ENCODE measurements at regions not wholly inside any gene's neighbourhood (a gene's known extent, or its start where the extent isn't known, plus 50 kb on each side); places are given as distances from the start of the nearest gene placed in this dataset.
"Not testable (repeated sequence)": the region's sequence is repeated elsewhere in the genome, so short reads cannot be mapped to it uniquely, and the experiment has no call there.

GRCh38 chr7:149966444-149966843 lies 92.7 kb downstream of the ATP6V0E2 start:
- DNase-seq (ENCODE audit: low read depth, low spot score); H3K9ac ChIP-seq (ENCODE audit: insufficient read length, low read depth); H3K4me1 ChIP-seq (ENCODE audit: insufficient read depth, insufficient read length); H3K9me3 ChIP-seq (ENCODE audit: insufficient read depth, low read length); H3K4me3 ChIP-seq (ENCODE audit: insufficient read length, low read depth); H3K27me3 ChIP-seq (ENCODE audit: insufficient read depth, insufficient read length); H3K36me3 ChIP-seq (ENCODE audit: insufficient read depth, insufficient read length, low read length): not testable (repeated sequence)

GRCh38 chr7:149972977-149973376 lies 99.2 kb downstream of the ATP6V0E2 start:
- not testable (repeated sequence) for H3K4me1 ChIP-seq (ENCODE audit: insufficient read depth, insufficient read length); H3K9me3 ChIP-seq (ENCODE audit: insufficient read depth, low read length); H3K9ac ChIP-seq (ENCODE audit: insufficient read length, low read depth); H3K27me3 ChIP-seq (ENCODE audit: insufficient read depth, insufficient read length); H3K36me3 ChIP-seq (ENCODE audit: insufficient read depth, insufficient read length, low read length); H3K4me3 ChIP-seq (ENCODE audit: insufficient read length, low read depth); DNase-seq (ENCODE audit: low read depth, low spot score)

GRCh38 chr7:149973681-149974080 lies 99.9 kb downstream of the ATP6V0E2 start:
- H3K4me3 ChIP-seq (ENCODE audit: insufficient read length, low read depth); DNase-seq (ENCODE audit: low read depth, low spot score); H3K4me1 ChIP-seq (ENCODE audit: insufficient read depth, insufficient read length): not testable (repeated sequence)

GRCh38 chr7:149975608-149976007 lies 101.8 kb downstream of the ATP6V0E2 start:
- H3K4me3 ChIP-seq (ENCODE audit: insufficient read length, low read depth); H3K9me3 ChIP-seq (ENCODE audit: insufficient read depth, low read length); H3K36me3 ChIP-seq (ENCODE audit: insufficient read depth, insufficient read length, low read length); H3K4me1 ChIP-seq (ENCODE audit: insufficient read depth, insufficient read length); H3K27me3 ChIP-seq (ENCODE audit: insufficient read depth, insufficient read length); H3K9ac ChIP-seq (ENCODE audit: insufficient read length, low read depth): not testable (repeated sequence)
- peak; percentile 32 for DNase-seq (ENCODE audit: low read depth, low spot score)

More at GRCh38 chr7:149973681-149974080, 99.9 kb downstream of the ATP6V0E2 start:
- not testable (repeated sequence) for H3K9me3 ChIP-seq (ENCODE audit: insufficient read depth, low read length); H3K9ac ChIP-seq (ENCODE audit: insufficient read length, low read depth); H3K27me3 ChIP-seq (ENCODE audit: insufficient read depth, insufficient read length); H3K36me3 ChIP-seq (ENCODE audit: insufficient read depth, insufficient read length, low read length)

- H3K36me3 ChIP-seq (ENCODE audit: insufficient read depth, insufficient read length, low read length), result not testable (repeated sequence)
These were observed 104.8 kb downstream of the ATP6V0E2 start for GRCh38 chr7:149978537-149978936.

GRCh38 chr7:149978944-149979343 lies 105.2 kb downstream of the ATP6V0E2 start:
- H3K36me3 ChIP-seq (ENCODE audit: insufficient read depth, insufficient read length, low read length); H3K4me1 ChIP-seq (ENCODE audit: insufficient read depth, insufficient read length); H3K4me3 ChIP-seq (ENCODE audit: insufficient read length, low read depth); H3K27me3 ChIP-seq (ENCODE audit: insufficient read depth, insufficient read length); H3K9ac ChIP-seq (ENCODE audit: insufficient read length, low read depth); H3K9me3 ChIP-seq (ENCODE audit: insufficient read depth, low read length); DNase-seq (ENCODE audit: low read depth, low spot score): not testable (repeated sequence)

More at GRCh38 chr7:149978537-149978936, 104.8 kb downstream of the ATP6V0E2 start:
- H3K9me3 ChIP-seq (ENCODE audit: insufficient read depth, low read length); H3K27me3 ChIP-seq (ENCODE audit: insufficient read depth, insufficient read length); H3K9ac ChIP-seq (ENCODE audit: insufficient read length, low read depth); H3K4me1 ChIP-seq (ENCODE audit: insufficient read depth, insufficient read length); H3K4me3 ChIP-seq (ENCODE audit: insufficient read length, low read depth); DNase-seq (ENCODE audit: low read depth, low spot score): not testable (repeated sequence)

- not testable (repeated sequence) for H3K4me1 ChIP-seq (ENCODE audit: insufficient read depth, insufficient read length); DNase-seq (ENCODE audit: low read depth, low spot score); H3K36me3 ChIP-seq (ENCODE audit: insufficient read depth, insufficient read length, low read length); H3K9ac ChIP-seq (ENCODE audit: insufficient read length, low read depth); H3K9me3 ChIP-seq (ENCODE audit: insufficient read depth, low read length); H3K27me3 ChIP-seq (ENCODE audit: insufficient read depth, insufficient read length); H3K4me3 ChIP-seq (ENCODE audit: insufficient read length, low read depth)
These were observed 108.9 kb downstream of the ATP6V0E2 start for GRCh38 chr7:149982537-149983112.

GRCh38 chr7:149986866-149987265 lies 113.1 kb downstream of the ATP6V0E2 start:
- not testable (repeated sequence) for H3K9ac ChIP-seq (ENCODE audit: insufficient read length, low read depth); H3K27me3 ChIP-seq (ENCODE audit: insufficient read depth, insufficient read length); H3K4me1 ChIP-seq (ENCODE audit: insufficient read depth, insufficient read length); H3K4me3 ChIP-seq (ENCODE audit: insufficient read length, low read depth); H3K36me3 ChIP-seq (ENCODE audit: insufficient read depth, insufficient read length, low read length); DNase-seq (ENCODE audit: low read depth, low spot score); H3K9me3 ChIP-seq (ENCODE audit: insufficient read depth, low read length)

- H3K4me3 ChIP-seq (ENCODE audit: insufficient read length, low read depth); H3K9me3 ChIP-seq (ENCODE audit: insufficient read depth, low read length); H3K36me3 ChIP-seq (ENCODE audit: insufficient read depth, insufficient read length, low read length); H3K9ac ChIP-seq (ENCODE audit: insufficient read length, low read depth); H3K27me3 ChIP-seq (ENCODE audit: insufficient read depth, insufficient read length); DNase-seq (ENCODE audit: low read depth, low spot score); H3K4me1 ChIP-seq (ENCODE audit: insufficient read depth, insufficient read length): not testable (repeated sequence)
These were observed 118.0 kb downstream of the ATP6V0E2 start for GRCh38 chr7:149991652-149992302.

GRCh38 chr7:149992366-149992765 lies 118.6 kb downstream of the ATP6V0E2 start:
- not testable (repeated sequence) for H3K36me3 ChIP-seq (ENCODE audit: insufficient read depth, insufficient read length, low read length); H3K9ac ChIP-seq (ENCODE audit: insufficient read length, low read depth); H3K27me3 ChIP-seq (ENCODE audit: insufficient read depth, insufficient read length); H3K4me3 ChIP-seq (ENCODE audit: insufficient read length, low read depth); H3K4me1 ChIP-seq (ENCODE audit: insufficient read depth, insufficient read length); H3K9me3 ChIP-seq (ENCODE audit: insufficient read depth, low read length); DNase-seq (ENCODE audit: low read depth, low spot score)

GRCh38 chr7:149995369-149996026 lies 121.7 kb downstream of the ATP6V0E2 start:
- not testable (repeated sequence) for H3K9ac ChIP-seq (ENCODE audit: insufficient read length, low read depth); H3K4me3 ChIP-seq (ENCODE audit: insufficient read length, low read depth); H3K36me3 ChIP-seq (ENCODE audit: insufficient read depth, insufficient read length, low read length); H3K4me1 ChIP-seq (ENCODE audit: insufficient read depth, insufficient read length); H3K9me3 ChIP-seq (ENCODE audit: insufficient read depth, low read length); DNase-seq (ENCODE audit: low read depth, low spot score); H3K27me3 ChIP-seq (ENCODE audit: insufficient read depth, insufficient read length)
